GM12875 (cell line): ENCODE measurements at regions not wholly inside any gene's neighbourhood (a gene's known extent, or its start where the extent isn't known, plus 50 kb on each side); places are given as distances from the start of the nearest gene placed in this dataset.

Experiments
- H3K4me3 ChIP-seq: one replicate; pipeline ENCODE4 v1.5.1; 2011; ENCODE audit warnings: low read depth, low read length, control low read depth
- TF ChIP-seq, protein P1 (sequence below): IDR thresholded peaks from 2 replicates; pipeline ENCODE4 v1.5.1; 2011; ENCODE audit warnings: low read depth, mild to moderate bottlenecking, control low read depth, inconsistent platforms, low read length, moderate library complexity, borderline replicate concordance; ENCODE audit not compliant: insufficient read depth

DNA sequence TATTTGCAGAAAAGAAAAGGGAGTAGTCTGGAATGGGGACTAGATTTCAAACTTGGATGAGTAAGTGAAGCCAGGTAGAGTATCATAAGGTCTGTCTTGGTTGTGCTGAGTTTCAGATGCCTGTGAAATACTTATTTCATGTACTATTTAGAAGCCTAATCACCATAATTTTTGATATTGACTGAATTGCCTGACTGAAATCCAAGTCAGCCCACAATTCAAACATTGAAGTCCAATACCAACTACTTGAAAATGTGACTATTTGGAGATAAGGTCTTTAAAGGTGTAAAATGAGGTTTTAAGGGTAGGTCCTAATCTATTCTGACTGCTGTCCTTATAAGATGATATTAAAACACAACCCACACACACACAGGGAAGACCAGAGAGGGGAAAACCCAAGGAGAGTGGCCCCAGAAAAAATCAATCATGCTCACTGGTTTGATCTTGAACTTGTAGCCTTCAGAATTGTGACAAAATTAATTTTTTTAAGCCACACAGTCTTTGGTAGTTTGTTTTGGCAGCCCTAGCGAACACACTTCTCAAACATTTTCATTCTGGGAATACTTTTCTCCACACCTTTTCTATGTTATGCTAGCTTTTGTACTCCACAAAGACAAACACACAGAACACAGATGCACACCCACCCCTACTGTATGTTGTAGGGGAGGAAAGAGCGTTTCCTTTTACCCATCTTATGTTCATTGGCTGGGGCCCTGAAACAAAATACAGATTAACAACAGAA is 126.3 kb downstream of the HFE start:
- TF ChIP-seq, protein P1, sequence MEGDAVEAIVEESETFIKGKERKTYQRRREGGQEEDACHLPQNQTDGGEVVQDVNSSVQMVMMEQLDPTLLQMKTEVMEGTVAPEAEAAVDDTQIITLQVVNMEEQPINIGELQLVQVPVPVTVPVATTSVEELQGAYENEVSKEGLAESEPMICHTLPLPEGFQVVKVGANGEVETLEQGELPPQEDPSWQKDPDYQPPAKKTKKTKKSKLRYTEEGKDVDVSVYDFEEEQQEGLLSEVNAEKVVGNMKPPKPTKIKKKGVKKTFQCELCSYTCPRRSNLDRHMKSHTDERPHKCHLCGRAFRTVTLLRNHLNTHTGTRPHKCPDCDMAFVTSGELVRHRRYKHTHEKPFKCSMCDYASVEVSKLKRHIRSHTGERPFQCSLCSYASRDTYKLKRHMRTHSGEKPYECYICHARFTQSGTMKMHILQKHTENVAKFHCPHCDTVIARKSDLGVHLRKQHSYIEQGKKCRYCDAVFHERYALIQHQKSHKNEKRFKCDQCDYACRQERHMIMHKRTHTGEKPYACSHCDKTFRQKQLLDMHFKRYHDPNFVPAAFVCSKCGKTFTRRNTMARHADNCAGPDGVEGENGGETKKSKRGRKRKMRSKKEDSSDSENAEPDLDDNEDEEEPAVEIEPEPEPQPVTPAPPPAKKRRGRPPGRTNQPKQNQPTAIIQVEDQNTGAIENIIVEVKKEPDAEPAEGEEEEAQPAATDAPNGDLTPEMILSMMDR: no peak
- H3K4me3 ChIP-seq: no peak overlapping the region

DNA sequence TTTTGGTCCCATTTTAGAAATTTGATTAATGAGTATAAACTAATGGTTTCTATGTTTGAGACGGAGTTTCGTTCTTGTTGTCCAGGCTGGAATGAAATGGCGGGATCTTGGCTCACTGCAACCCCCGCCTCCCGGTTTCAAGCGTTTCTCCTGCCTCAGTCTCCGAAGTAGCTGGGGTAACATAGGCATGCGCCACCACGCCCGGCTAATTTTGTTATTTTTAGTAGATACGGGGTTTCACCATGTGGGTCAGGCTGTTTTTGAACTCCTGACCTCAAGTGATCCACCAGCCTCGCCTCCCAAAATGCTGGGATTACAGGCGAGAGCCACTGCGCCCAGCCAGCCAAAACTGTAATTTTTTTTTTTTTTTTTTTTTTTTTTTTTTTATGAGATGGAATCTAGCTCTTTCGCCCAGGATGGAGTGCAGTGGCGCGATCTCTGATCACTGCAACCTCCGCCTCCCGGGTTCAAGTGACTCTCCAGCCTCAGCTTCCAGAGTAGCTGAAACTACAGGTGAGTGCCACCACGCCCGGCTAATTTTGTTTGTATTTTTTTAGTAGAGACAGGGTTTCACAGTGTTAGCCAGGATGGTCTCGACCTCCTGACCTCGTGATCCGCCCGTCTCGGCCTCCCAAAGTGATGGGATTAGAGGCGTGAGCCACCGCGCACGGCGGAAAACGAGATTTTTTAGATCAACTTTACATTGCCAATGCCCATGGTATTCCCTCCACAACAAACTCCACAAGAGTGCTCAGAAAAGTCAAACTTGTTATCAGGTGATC is 127.8 kb downstream of the HFE start:
- TF ChIP-seq, protein P1: no peak
- H3K4me3 ChIP-seq: peak overlapping the region; percentile 32

DNA sequence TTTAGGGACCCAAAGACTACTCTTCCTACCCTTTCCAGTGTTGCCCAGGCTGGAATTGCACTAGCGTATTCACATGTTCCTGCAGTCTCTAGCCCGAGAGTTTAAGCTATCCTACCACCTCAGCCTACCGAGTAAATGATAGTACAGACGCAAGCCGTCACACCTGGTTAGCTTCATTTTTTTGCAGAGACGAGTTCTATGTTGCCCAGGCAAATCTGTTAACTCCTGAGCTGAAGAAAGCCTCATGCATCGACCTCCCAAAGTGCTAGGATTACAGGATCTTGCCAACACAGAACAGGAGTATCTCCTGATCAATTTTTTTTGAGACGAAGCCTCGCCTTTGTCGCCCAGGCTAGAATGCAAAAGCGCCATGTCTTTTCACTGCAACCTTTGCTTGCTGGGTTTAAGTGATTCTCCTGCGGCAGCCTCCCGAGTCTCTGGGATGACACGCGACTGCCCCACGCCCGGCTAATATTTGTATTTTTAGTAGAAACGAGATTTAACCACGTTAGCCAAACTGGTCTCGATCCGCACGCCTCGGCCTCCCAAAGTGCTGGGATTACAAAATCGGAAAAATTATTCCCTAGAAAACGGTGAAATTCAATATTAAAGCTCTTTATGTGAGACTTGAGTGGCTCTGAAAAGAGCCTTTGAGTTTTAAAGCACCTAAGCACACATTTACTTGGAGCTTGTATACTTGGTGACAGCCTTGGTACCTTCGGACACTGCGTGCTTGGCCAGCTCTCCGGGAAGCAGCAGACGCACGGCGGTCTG is 128.5 kb downstream of the HFE start:
- TF ChIP-seq, protein P1: no peak
- peak overlapping the region; percentile 32 for H3K4me3 ChIP-seq

DNA sequence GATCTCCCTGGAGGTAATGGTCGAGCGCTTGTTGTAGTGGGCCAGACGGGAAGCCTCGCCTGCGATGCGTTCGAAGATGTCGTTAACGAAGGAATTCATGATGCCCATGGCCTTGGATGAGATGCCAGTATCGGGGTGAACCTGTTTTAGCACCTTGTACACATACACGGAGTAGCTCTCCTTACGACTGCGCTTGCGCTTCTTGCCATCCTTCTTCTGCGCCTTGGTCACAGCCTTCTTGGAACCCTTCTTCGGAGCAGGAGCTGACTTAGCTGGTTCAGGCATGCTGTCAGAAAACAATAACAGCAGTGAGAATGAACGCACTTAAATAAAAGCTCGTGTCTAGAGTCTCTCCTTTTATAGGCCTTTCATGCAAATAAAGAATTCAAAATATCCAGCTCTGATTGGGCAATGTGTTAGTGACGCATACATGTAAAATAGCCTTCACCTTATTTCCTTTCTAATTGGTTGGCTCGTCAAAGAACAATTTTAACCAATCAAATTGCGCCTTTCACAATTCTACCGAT is 129.2 kb downstream of the HFE start:
- peak overlapping the region; percentile 32 for H3K4me3 ChIP-seq
- TF ChIP-seq, protein P1: no peak

DNA sequence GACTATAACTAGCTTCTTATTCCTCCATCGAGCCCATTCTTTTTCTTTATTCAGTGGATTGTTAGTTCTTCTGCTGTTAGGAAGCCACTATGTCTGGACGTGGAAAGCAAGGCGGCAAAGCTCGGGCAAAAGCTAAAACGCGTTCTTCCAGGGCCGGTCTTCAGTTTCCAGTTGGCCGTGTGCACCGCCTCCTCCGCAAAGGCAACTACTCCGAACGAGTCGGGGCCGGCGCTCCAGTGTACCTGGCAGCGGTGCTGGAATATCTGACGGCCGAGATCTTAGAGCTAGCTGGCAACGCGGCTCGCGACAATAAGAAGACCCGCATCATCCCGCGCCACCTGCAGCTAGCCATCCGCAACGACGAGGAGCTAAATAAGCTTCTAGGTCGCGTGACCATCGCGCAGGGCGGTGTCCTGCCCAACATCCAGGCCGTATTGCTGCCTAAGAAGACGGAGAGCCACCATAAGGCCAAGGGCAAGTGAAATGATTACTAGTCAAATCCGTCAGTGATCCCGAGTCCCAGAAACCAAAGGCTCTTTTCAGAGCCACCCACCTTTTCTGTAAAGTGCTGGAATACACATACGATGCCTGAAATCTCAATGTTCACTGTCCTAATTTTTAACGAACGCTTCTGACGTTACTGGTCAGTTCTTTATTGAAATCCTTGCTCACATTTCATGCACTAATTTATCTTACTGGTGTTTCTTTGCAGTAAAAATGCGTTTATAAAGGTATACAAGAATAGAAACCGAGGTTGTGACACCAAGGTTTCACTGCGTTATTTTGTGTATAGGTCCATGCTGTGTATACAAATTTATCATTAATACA is 129.9 kb downstream of the HFE start:
- TF ChIP-seq, protein P1: peak; percentile 15; the same call in 1 of the 2 replicates
- peak overlapping the region; percentile 54 for H3K4me3 ChIP-seq

DNA sequence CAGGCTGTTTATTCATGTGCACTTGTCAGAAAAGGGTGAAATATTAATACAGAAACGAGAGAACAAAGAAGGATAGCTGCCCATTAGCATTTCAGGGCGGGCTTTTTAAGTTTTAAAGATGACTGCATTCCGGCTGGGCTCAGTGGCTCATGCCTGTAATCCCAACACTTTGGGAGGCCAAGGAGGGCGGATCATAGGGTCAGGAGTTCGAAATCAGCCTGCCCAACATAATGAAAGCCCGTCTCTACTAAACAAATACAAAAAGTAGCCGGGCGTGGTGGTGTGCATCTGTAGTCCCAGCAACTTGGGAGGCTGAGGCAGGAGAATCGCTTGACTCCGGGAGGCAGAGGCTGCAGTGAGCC is 130.5 kb downstream of the HFE start:
- H3K4me3 ChIP-seq: peak overlapping the region; percentile 36
- TF ChIP-seq, protein P1: no peak
